K562 (cell line): ENCODE measurements at regions not wholly inside any gene's neighbourhood (a gene's known extent, or its start where the extent isn't known, plus 50 kb on each side); places are given as distances from the start of the nearest gene placed in this dataset.

Experiments
- ATAC-seq: fragments of 200-7000 bp; cut with Tn5 transposase; 3 replicates; pipeline ENCODE4 v1.9.1; 2020; ENCODE audit warnings: moderate library complexity
- BruUV-seq: library from RNA; stranded (reverse); fragments of 400-500 nt; replicated peaks from 2 replicates; lab custom pipeline; 2021; lab: Mats Ljungman, UMichigan
- CTCF ChIA-PET: fragments of 300-600 bp; formaldehyde crosslinking; extraction: SDS; loops from one replicate; lab custom pipeline; 2021; ENCODE audit warnings: low intra/inter-chr PET ratio; lab: Yijun Ruan, JAX
- POLR2A ChIA-PET: fragments of 300-600, 350-650 bp; sonication (Branson Sonifier 250); formaldehyde crosslinking; extraction: SDS; loops from one replicate; lab custom pipeline; 2021; ENCODE audit warnings: antibody characterized with exemption, inconsistent platforms; lab: Yijun Ruan, JAX
- DNase-seq, 4 experiments: peaks; one replicate each; pipeline versions ENCODE4 v3.0.0 to v3.0.0-alpha.2; 2011 to 2018; ENCODE audit warnings: low spot score in 3 of 4, mixed read lengths in 3 of 4; ENCODE audit errors: extremely low read depth in 1 of 4
- FAIRE-seq: peaks from 2 replicates; lab custom pipeline; 2011; peaks lifted over from hg19 to GRCh38; lab: Jason Lieb, UNC
- H2AFZ ChIP-seq: 2 replicates; pipeline ENCODE4 v1.6.0; 2011; ENCODE audit warnings: low read depth, low read length, control low read depth, inconsistent platforms
- H3K27ac ChIP-seq: fragments of 200-600 bp; 3 replicates; pipeline ENCODE4 v1.8.0; 2011; ENCODE audit warnings: low read depth, mild to moderate bottlenecking, control low read depth, inconsistent platforms, low read length, moderate library complexity, mixed read lengths; ENCODE audit errors: extremely low read depth
- H3K27me3 ChIP-seq, 2 experiments: fragments of 300-600 bp in 1 of 2; 2 replicates in 1 of 2; 3 replicates in 1 of 2; pipeline versions ENCODE4 v1.6.0 to v1.8.0; 2011; ENCODE audit warnings: inconsistent platforms in 2 of 2, low read length in 2 of 2, mild to moderate bottlenecking in 1 of 2, mixed read lengths in 1 of 2, moderate library complexity in 1 of 2; ENCODE audit not compliant: control insufficient read depth in 2 of 2, insufficient read depth in 2 of 2
- H3K36me3 ChIP-seq: fragments of 300-600 bp; 3 replicates; pipeline ENCODE4 v1.8.0; 2011; ENCODE audit warnings: mild to moderate bottlenecking, low read length, inconsistent platforms; ENCODE audit not compliant: control insufficient read depth, insufficient read depth
- H3K4me1 ChIP-seq, 2 experiments: fragments of 200-600 bp in 1 of 2; replicated peaks in 1 of 2; 2 replicates in 1 of 2; 3 replicates in 1 of 2; pipeline versions ENCODE4 v1.5.1 to v1.8.0; 2011; ENCODE audit warnings: inconsistent platforms in 2 of 2, low read length in 2 of 2, mild to moderate bottlenecking in 1 of 2, mixed read lengths in 1 of 2, moderate library complexity in 1 of 2; ENCODE audit not compliant: control insufficient read depth in 2 of 2, insufficient read depth in 2 of 2
- H3K4me2 ChIP-seq: 2 replicates; pipeline ENCODE4 v1.6.1; 2011; ENCODE audit warnings: low read length, control low read depth, inconsistent platforms, mixed read lengths; ENCODE audit not compliant: insufficient read depth
- H3K4me3 ChIP-seq: fragments of 200-600 bp; sonication (generic), shearing (Covaris generic); 2 replicates; pipeline ENCODE4 v1.5.1; 2016; ENCODE audit warnings: control low read depth, inconsistent platforms
- H3K79me2 ChIP-seq: fragments of 200-600 bp; 3 replicates; pipeline ENCODE4 v1.8.0; 2011; ENCODE audit warnings: low read length, inconsistent platforms; ENCODE audit not compliant: control insufficient read depth, insufficient read depth
- H3K9ac ChIP-seq, 2 experiments: 2 replicates each; pipeline versions ENCODE4 v1.6.0 to v1.6.1; 2011; ENCODE audit warnings: low read depth in 2 of 2, low read length in 2 of 2, control low read depth in 1 of 2, inconsistent platforms in 1 of 2, mild to moderate bottlenecking in 1 of 2, mixed read lengths in 1 of 2; ENCODE audit not compliant: insufficient read depth in 1 of 2
- H3K9me1 ChIP-seq: one replicate; pipeline ENCODE4 v1.6.0; 2011; ENCODE audit warnings: inconsistent platforms, mild to moderate bottlenecking, low read length, moderate library complexity; ENCODE audit not compliant: control insufficient read depth, insufficient read depth
- H3K9me3 ChIP-seq: replicated peaks from 2 replicates; pipeline ENCODE4 v1.5.1; 2011; ENCODE audit warnings: low read depth, low read length, inconsistent platforms; ENCODE audit not compliant: control insufficient read depth, insufficient read depth
- H4K20me1 ChIP-seq: replicated peaks from 2 replicates; pipeline ENCODE4 v1.6.1; 2011; ENCODE audit warnings: low read length, inconsistent platforms, mixed read lengths; ENCODE audit not compliant: control insufficient read depth, insufficient read depth
- BDP1 ChIP-seq: IDR thresholded peaks from 3 replicates; pipeline ENCODE4 v1.6.1; 2011; ENCODE audit not compliant: insufficient read length, insufficient read depth
- CHD2 ChIP-seq: IDR thresholded peaks from 2 replicates; pipeline ENCODE4 v1.6.1; 2011; ENCODE audit warnings: low read depth, low read length
- E2F8 ChIP-seq: fragments of 450-650 bp; IDR thresholded peaks from 2 replicates; pipeline ENCODE4 v1.7.1; 2018; ENCODE audit warnings: mild to moderate bottlenecking, low read depth; ENCODE audit not compliant: partially characterized antibody
- HDAC1 ChIP-seq, 2 experiments: fragments of 450-650 bp; IDR thresholded peaks; 2 replicates each; pipeline ENCODE4 v1.6.1; 2016 to 2017; ENCODE audit warnings: inconsistent platforms in 1 of 2, mild to moderate bottlenecking in 1 of 2, moderate library complexity in 1 of 2
- MLLT1 ChIP-seq, 2 experiments: fragments of 450-650 bp; IDR thresholded peaks; 2 replicates each; pipeline ENCODE4 v1.6.1; 2016
- POLR3G ChIP-seq: IDR thresholded peaks from 2 replicates; pipeline ENCODE4 v1.6.1; 2011; ENCODE audit not compliant: insufficient read length, insufficient replicate concordance; ENCODE audit errors: extremely low read depth
- THRA ChIP-seq: fragments of 450-650 bp; IDR thresholded peaks from 2 replicates; pipeline ENCODE4 v1.6.1; 2017; ENCODE audit warnings: mild to moderate bottlenecking, moderate library complexity
- ZNF124 ChIP-seq: sonication (generic); formaldehyde crosslinking; IDR thresholded peaks from 2 replicates; pipeline ENCODE4 v1.8.1; 2022; ENCODE audit warnings: missing genetic modification reagents
- ZNF212 ChIP-seq: fragments of 450-650 bp; formaldehyde crosslinking; IDR thresholded peaks from 2 replicates; pipeline ENCODE4 v1.4.0; 2020; ENCODE audit warnings: mild to moderate bottlenecking
- ZNF232 ChIP-seq: sonication (generic); formaldehyde crosslinking; IDR thresholded peaks from 2 replicates; pipeline ENCODE4 v1.8.0; 2022; ENCODE audit warnings: mild to moderate bottlenecking, missing genetic modification reagents
- ZNF24 ChIP-seq: fragments of 450-650 bp; IDR thresholded peaks from 2 replicates; pipeline ENCODE4 v1.6.1; 2016
- ZNF79 ChIP-seq: fragments of 250-450 bp; sonication (Bioruptor Pico); IDR thresholded peaks from 2 replicates; pipeline ENCODE4 v1.4.0; 2020; ENCODE audit warnings: low read depth, mild to moderate bottlenecking, moderate library complexity
- ZZZ3 ChIP-seq: fragments of 450-650 bp; IDR thresholded peaks from 2 replicates; pipeline ENCODE4 v1.6.1; 2016; ENCODE audit warnings: antibody characterized with exemption, mild to moderate bottlenecking, moderate library complexity
- WGBS: fragments of 100-300 bp; shearing (Covaris generic); methylation state at CpG from one replicate; pipeline ENCODE4 v1.1.6; 2016; ENCODE audit warnings: low coverage, mixed read lengths; ENCODE audit not compliant: insufficient coverage; ENCODE audit errors: missing lambda C conversion rate; 5-methylcytosine and 5-hydroxymethylcytosine counted together
- in situ Hi-C: fragments of 300-500 bp; cut with MboI; formaldehyde crosslinking; loops from 4 replicates; pipeline ENCODE4 v1.15.0; 2018; ENCODE audit warnings: inconsistent platforms, mixed read lengths
- intact Hi-C: fragments of 100-400 bp; cut with micrococcal nuclease; formaldehyde crosslinking; loops from 2 replicates; pipeline ENCODE4 v1.14.2; 2022

- no peak for ATAC-seq
- in situ Hi-C loops: no loop called here
- no peaks in the 10 kb centered on the region for H3K36me3 ChIP-seq
- no peak overlapping the region for H3K4me3 ChIP-seq
- CTCF ChIA-PET: no interaction called here
- intact Hi-C loops: no loop called here
- H3K9me3 ChIP-seq: 0 out of 2 replicates have a peak, but pooled peaks cover 2% of the 10 kb centered on the region
- H3K4me2 ChIP-seq: no peak overlapping the region
- H4K20me1 ChIP-seq: no peaks in the 10 kb centered on the region
- no peak overlapping the region for H3K27ac ChIP-seq
- TF ChIP-seq CHD2 (no peak), ZZZ3 (no peak), BDP1 (no peak), MLLT1 (IDR thresholded peaks at IDR 0.05) (no peak), POLR3G (no peak), ZNF124 (no peak), ZNF232 (CRISPR knock-in tag) (no peak), ZNF24 (no peak), ZNF212 (CRISPR knock-in tag) (no peak), THRA (no peak), ZNF79 (CRISPR knock-in tag) (no peak), E2F8 (no peak), HDAC1 (IDR thresholded peaks at IDR 0.05) (no peak)
- DNase-seq: no peak
- no peak for FAIRE-seq
- H3K4me1 ChIP-seq: no peaks in the 10 kb centered on the region
- H2AFZ ChIP-seq: no peak overlapping the region
- H3K79me2 ChIP-seq: no peaks in the 10 kb centered on the region
- no TSS peak for BruUV-seq
- no peaks in the 10 kb centered on the region for H3K27me3 ChIP-seq
- POLR2A ChIA-PET: no interaction called here
- H3K9me1 ChIP-seq: no peaks in the 10 kb centered on the region
- no peak overlapping the region for H3K9ac ChIP-seq
- WGBS: 0% methylated on average over 3 of the region's 3 CpGs
Measured at GRCh38 chr1:187588917-187589316, 760.2 kb downstream of the PLA2G4A start.
